Effector CD8-positive, alpha-beta T cell (primary cell): ENCODE measurements at regions not wholly inside any gene's neighbourhood (a gene's known extent, or its start where the extent isn't known, plus 50 kb on each side); places are given as distances from the start of the nearest gene placed in this dataset.

ENCODE experiments used
- DNase-seq: peaks from one replicate; lab custom pipeline; 2025; lab: John Stamatoyannopoulos, UW

DNA sequence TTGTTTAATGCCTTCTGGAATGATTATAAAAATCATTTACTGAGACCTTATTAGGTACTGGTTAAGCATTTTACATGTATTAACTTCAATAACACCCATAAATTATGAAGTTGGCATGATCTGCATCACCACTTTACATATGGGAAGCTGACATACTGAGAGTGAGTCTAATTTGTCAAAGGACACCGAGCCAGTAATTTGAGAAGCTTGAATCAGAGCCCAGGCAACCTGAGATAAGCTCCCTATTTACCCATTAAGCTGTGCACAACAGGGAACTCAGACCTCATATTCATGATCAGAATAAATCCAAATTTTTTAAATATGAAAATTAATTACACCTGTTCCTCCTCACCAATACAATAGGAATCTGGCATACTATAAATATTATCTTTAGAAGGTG lies 247.9 kb upstream of the EPHA5 start:
- no peak for DNase-seq

- DNase-seq: no peak
Measured at GRCh38 chr4:65917486-65917885, 247.2 kb upstream of the EPHA5 start.

- DNase-seq: no peak
Measured at GRCh38 chr4:65911720-65912119, 241.4 kb upstream of the EPHA5 start.

GRCh38 chr4:65893957-65894755 lies 223.9 kb upstream of the EPHA5 start:
- no peak for DNase-seq

GRCh38 chr4:65893271-65893670 lies 223.0 kb upstream of the EPHA5 start:
- no peak for DNase-seq

- DNase-seq: no peak
Measured at GRCh38 chr4:65880594-65880993, 210.3 kb upstream of the EPHA5 start.

- DNase-seq: no peak
Measured at GRCh38 chr4:65868096-65868824, 198.0 kb upstream of the EPHA5 start.

DNA sequence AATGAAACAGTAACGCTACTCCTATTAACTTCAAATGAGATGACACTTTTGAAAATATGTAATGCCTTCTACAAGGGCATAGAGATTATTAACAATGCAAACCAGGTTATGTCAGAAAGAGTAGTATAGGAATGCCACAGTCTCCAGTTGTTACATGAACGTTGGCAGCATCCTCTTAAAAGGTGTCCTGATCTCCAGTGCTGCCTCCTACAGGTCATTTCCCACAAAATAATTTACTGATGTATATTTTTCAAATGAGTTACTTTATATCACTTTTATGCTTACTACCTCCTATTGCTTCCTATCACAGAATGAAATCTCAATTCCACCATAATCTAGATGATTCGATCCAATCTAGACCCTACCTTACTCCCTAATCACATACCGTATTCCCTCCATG lies 195.2 kb upstream of the EPHA5 start:
- DNase-seq: no peak

DNA sequence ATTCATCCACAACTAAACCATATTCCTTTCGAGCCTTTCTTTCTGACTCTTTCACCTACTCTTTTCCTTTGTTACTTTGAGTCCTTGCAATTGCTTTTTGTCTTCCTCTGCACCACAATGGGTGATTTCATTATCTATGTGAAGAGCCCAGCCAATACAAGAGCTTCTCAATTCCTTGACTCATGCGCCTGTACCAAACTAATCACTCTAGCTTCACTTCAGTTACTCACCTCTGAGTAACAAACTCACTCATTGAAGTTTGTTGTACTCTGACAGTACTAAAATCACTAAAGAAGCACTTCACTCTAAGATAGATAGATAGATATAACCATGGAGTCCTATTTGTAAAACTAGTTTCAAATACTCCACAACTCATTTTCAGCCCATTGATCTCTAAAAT lies 191.7 kb upstream of the EPHA5 start:
- no peak for DNase-seq

GRCh38 chr4:65845199-65845773 lies 175.0 kb upstream of the EPHA5 start:
- DNase-seq: no peak

GRCh38 chr4:65839164-65839931 lies 169.1 kb upstream of the EPHA5 start:
- DNase-seq: no peak

GRCh38 chr4:65834707-65835106 lies 164.4 kb upstream of the EPHA5 start:
- DNase-seq: no peak

DNA sequence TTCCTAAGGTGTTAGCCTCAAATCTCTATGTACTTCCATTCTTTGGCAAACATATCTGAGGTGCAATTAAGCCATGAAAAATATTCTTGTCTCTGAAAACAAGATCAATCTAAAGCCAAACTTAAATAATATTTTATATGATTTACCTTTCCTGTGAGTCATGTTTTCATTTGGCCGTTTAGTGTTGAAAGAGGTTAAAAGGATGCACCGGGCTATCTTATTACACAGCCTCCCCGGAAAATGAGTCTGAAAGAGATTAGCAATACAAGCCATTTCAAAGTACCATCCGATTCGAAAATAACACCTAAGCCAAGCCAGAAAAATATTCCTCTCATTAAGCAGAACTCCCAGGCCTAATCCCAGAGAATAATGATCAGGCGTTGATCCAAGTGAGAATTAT lies 161.5 kb upstream of the EPHA5 start:
- DNase-seq: no peak

DNA sequence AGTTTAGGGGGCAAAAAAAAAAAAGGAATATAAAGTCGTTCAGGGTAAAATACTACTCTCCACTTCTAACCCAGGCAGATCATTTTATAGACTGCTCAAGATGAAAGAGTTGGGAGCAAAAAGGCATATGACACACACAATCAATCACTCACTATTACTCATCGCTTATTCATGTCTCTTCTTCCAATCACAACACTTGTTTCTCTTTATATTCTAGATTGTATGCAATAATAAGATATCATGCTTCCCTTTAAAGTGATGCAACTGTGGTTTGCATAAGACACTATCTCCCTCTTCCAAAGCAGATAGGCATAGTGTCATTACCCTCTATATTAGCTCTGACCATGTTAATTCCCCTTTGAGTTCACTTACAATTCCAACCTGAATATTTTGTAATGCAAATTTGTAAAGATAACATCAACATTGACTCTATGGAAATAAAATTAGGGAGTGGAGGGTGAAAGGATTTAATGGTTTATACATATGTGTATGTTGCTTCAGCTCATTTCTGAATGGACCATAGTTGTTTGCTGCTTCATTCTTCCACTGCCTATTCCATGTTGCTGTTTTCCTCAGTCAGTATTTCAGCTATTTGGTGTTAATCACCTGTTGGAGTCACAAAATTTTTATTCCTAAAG lies 154.9 kb upstream of the EPHA5 start:
- no peak for DNase-seq

DNA sequence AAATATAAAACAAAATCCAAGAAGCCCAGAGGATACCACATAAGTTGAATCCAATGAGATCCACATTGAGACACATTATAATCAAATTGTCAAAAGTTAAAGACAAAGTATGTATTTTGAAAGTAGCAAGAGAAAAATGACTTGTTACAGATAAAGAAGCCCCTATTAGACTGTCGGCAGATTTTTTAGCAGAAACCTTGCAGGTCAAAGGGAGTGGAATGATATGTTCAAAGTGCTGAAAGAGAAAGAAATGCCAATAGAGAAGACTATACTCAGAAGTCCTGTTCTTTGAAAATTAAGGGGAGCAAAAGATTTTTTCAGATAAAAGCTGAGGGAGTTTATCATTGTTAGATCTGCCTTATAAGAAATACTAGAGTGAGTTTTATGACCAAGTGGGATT lies 148.9 kb upstream of the EPHA5 start:
- no peak for DNase-seq

GRCh38 chr4:65805936-65806335 lies 135.6 kb upstream of the EPHA5 start:
- DNase-seq: no peak

GRCh38 chr4:65799513-65799912 lies 129.2 kb upstream of the EPHA5 start:
- DNase-seq: no peak

DNA sequence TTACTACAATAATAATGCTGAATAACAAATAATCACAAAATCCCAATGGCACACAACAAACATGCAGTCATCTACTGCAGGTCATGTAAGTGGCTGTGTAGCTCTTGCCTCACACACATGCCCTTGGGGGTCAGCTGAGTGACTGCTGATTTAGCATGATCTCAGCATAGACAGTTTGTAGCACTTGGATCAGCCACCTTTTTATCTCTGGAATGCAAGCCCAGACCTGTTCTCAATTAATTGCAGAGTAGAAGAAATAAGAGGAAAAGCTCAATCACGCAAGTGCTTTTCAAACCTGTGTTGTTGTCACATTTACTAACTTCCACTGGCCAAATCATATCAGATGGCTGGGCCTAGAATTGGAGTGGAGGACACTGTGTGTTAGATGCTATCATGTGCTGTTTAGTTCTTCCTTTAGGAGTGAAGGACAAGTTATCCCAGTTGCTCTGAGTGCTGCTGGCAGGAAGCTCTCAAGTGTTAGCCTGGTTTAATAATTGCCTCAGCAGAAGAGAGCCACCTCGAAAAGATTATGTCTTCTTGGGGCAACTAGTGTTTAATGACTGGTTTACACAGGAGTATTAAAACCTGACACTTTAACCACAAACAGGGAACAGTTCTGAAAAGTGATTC lies 128.3 kb upstream of the EPHA5 start:
- no peak for DNase-seq

DNA sequence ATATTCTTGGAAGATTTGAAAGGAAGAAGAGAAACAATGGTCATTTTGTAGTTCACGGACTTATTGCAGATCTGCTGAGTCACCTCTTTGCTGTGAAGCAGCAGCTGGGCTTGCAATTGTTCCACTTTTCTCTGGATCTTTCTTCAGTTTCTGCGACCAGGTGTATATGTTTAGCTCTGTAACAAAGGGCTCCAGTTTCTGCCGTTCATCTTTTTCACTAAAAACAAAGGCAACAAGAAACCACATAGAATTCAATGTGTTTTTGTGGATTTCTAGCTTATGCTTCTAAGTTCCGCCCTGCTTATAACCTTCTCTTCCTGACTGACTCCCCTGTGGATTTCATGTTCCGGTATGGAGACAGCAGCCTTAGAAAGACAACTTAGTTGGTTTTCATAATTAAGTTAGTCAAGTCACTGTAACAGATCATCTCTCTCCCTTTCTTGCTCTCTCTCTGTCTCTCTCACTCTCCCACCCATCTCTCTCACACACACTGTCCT lies 121.6 kb upstream of the EPHA5 start:
- no peak for DNase-seq

GRCh38 chr4:65791111-65791811 lies 121.0 kb upstream of the EPHA5 start:
- DNase-seq: no peak

DNA sequence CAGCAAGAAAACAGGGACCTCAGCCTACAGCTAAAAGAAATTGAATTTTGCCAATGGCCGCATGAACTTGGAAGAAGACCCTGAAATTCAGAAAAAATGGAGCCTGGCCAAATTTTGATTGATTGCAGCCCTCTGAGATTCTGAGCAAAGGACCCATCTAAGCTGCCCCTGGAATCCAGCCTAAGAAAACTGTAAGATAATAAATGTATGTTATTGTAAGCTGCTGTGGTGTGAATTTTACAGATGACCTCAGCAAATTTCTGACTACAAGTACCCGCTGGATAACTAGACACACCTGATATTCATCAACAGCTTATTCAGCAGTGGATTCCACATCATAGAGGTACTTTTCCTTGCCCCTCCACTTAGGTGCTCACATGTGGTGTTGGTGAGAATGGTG lies 119.5 kb upstream of the EPHA5 start:
- DNase-seq: no peak
